ENCODE measurements at regions not wholly inside any gene's neighbourhood (a gene's known extent, or its start where the extent isn't known, plus 50 kb on each side); places are given as distances from the start of the nearest gene placed in this dataset.

DNA sequence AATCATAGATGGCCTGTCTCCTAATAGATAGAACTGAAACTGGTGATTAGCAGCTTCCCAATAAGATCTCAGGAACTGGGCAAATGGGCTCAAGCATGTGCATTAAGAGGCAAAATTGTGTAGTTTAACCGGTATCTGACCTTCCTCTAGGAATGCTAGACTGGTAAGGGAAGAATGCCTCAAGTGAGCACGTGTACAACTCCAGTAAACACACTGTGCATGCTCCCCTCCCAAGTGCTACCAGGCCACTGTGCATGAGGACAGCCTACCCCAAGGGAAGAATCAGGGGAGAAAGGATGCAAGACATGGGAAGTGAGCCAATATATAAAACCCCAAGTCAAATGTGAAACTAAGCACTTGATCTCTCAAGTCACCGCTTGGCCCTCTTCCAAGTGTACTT lies 1157.4 kb upstream of the CDH18 start:
- no peak for TF ChIP-seq POLR2A (IDR thresholded peaks at IDR 0.05)
- TF ChIP-seq, protein P1, sequence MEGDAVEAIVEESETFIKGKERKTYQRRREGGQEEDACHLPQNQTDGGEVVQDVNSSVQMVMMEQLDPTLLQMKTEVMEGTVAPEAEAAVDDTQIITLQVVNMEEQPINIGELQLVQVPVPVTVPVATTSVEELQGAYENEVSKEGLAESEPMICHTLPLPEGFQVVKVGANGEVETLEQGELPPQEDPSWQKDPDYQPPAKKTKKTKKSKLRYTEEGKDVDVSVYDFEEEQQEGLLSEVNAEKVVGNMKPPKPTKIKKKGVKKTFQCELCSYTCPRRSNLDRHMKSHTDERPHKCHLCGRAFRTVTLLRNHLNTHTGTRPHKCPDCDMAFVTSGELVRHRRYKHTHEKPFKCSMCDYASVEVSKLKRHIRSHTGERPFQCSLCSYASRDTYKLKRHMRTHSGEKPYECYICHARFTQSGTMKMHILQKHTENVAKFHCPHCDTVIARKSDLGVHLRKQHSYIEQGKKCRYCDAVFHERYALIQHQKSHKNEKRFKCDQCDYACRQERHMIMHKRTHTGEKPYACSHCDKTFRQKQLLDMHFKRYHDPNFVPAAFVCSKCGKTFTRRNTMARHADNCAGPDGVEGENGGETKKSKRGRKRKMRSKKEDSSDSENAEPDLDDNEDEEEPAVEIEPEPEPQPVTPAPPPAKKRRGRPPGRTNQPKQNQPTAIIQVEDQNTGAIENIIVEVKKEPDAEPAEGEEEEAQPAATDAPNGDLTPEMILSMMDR (IDR thresholded peaks at IDR 0.05 in 4 of 5, conservative IDR thresholded peaks at IDR 0.05 in 1 of 5): no peak
